Nephron (organoid): ENCODE measurements at regions not wholly inside any gene's neighbourhood (a gene's known extent, or its start where the extent isn't known, plus 50 kb on each side); places are given as distances from the start of the nearest gene placed in this dataset.

Source experiments
- H3K27ac Mint-ChIP-seq, 3 experiments: 2 replicates each; pipeline ENCODE4 v1.8.0; 2020; ENCODE audit warnings: mixed read lengths in 3 of 3, mild to moderate bottlenecking in 2 of 3, moderate library complexity in 1 of 3
- H3K27me3 Mint-ChIP-seq: 2 replicates; pipeline ENCODE4 v1.8.0; 2021; ENCODE audit warnings: low read depth, mild to moderate bottlenecking, moderate library complexity, mixed read lengths
- H3K36me3 Mint-ChIP-seq: 2 replicates; pipeline ENCODE4 v1.8.0; 2020; ENCODE audit warnings: low read depth, mixed read lengths
- H3K4me1 Mint-ChIP-seq: 2 replicates; pipeline ENCODE4 v1.8.0; 2020; ENCODE audit warnings: mixed read lengths
- H3K4me3 Mint-ChIP-seq, 3 experiments: 2 replicates each; pipeline ENCODE4 v1.8.0; 2020; ENCODE audit warnings: mild to moderate bottlenecking in 3 of 3, mixed read lengths in 3 of 3, moderate library complexity in 2 of 3
- H3K9me3 Mint-ChIP-seq: 2 replicates; pipeline ENCODE4 v1.8.0; 2020; ENCODE audit warnings: mixed read lengths
- TF ChIP-seq, protein P1 (sequence below), 3 experiments: fragments of 200-600 bp; sonication (generic); IDR thresholded peaks; one replicate each; pipeline ENCODE4 v1.5.0; 2021; ENCODE audit warnings: antibody characterized with exemption in 3 of 3; ENCODE audit not compliant: unreplicated experiment in 3 of 3

GRCh38 chrX:69097451-69098236 is 67.6 kb downstream of the PJA1 start:
- H3K4me3 Mint-ChIP-seq, result no peak overlapping the region
- no peaks in the 10 kb centered on the region for H3K27me3 Mint-ChIP-seq

DNA sequence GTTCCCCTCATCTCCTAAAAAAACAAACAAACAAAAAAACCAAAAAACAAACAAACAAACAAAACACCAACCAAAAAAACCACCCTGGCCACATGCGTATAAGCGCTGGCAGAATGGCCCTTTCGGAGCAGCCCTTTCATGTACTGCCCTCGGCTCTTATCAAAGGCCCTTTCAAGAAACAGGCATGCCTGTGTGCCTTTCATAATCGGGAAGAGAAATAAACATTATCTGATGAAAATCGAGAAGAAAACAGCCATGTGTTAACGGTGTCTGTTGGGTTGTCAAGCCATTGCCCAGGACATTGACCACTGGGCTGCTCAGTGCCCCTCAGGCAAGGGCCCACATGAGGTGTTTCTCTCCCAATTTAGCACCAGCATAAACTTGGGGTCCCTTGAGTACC is 68.3 kb downstream of the PJA1 start:
- H3K27ac Mint-ChIP-seq, result peak overlapping the region in 1 of 3 experiments; percentile 38

More at GRCh38 chrX:69097451-69098236, 67.6 kb downstream of the PJA1 start:
- TF ChIP-seq, protein P1, sequence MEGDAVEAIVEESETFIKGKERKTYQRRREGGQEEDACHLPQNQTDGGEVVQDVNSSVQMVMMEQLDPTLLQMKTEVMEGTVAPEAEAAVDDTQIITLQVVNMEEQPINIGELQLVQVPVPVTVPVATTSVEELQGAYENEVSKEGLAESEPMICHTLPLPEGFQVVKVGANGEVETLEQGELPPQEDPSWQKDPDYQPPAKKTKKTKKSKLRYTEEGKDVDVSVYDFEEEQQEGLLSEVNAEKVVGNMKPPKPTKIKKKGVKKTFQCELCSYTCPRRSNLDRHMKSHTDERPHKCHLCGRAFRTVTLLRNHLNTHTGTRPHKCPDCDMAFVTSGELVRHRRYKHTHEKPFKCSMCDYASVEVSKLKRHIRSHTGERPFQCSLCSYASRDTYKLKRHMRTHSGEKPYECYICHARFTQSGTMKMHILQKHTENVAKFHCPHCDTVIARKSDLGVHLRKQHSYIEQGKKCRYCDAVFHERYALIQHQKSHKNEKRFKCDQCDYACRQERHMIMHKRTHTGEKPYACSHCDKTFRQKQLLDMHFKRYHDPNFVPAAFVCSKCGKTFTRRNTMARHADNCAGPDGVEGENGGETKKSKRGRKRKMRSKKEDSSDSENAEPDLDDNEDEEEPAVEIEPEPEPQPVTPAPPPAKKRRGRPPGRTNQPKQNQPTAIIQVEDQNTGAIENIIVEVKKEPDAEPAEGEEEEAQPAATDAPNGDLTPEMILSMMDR (IDR thresholded peaks at IDR 0.05; ENCODE audit: unreplicated experiment in 3 of 3), result no peak
- Mint-ChIP-seq H3K4me1 (peaks cover 12% of the 10 kb centered on the region), H3K9me3 (peaks cover 4% of the 10 kb centered on the region), H3K27ac (peak overlapping the region in 2 of 3 experiments; percentile 8 to 35), H3K36me3 (no peaks in the 10 kb centered on the region)

GRCh38 chrX:69094977-69095669 is 70.1 kb downstream of the PJA1 start:
- no peak overlapping the region for H3K4me3 Mint-ChIP-seq
- H3K27ac Mint-ChIP-seq, result no peak overlapping the region
- no peaks in the 10 kb centered on the region for H3K36me3 Mint-ChIP-seq
- H3K4me1 Mint-ChIP-seq, result peaks cover 8% of the 10 kb centered on the region
- no peaks in the 10 kb centered on the region for H3K9me3 Mint-ChIP-seq
- TF ChIP-seq, protein P1 (IDR thresholded peaks at IDR 0.05; ENCODE audit: unreplicated experiment in 3 of 3), result no peak
- H3K27me3 Mint-ChIP-seq, result no peaks in the 10 kb centered on the region

More for the DNA sequence above, 68.3 kb downstream of the PJA1 start:
- TF ChIP-seq, protein P1 (IDR thresholded peaks at IDR 0.05; ENCODE audit: unreplicated experiment in 3 of 3), result no peak
- Mint-ChIP-seq H3K36me3 (no peaks in the 10 kb centered on the region), H3K9me3 (peaks cover 2% of the 10 kb centered on the region), H3K4me1 (peaks cover 5% of the 10 kb centered on the region), H3K4me3 (no peak overlapping the region), H3K27me3 (no peaks in the 10 kb centered on the region)

DNA sequence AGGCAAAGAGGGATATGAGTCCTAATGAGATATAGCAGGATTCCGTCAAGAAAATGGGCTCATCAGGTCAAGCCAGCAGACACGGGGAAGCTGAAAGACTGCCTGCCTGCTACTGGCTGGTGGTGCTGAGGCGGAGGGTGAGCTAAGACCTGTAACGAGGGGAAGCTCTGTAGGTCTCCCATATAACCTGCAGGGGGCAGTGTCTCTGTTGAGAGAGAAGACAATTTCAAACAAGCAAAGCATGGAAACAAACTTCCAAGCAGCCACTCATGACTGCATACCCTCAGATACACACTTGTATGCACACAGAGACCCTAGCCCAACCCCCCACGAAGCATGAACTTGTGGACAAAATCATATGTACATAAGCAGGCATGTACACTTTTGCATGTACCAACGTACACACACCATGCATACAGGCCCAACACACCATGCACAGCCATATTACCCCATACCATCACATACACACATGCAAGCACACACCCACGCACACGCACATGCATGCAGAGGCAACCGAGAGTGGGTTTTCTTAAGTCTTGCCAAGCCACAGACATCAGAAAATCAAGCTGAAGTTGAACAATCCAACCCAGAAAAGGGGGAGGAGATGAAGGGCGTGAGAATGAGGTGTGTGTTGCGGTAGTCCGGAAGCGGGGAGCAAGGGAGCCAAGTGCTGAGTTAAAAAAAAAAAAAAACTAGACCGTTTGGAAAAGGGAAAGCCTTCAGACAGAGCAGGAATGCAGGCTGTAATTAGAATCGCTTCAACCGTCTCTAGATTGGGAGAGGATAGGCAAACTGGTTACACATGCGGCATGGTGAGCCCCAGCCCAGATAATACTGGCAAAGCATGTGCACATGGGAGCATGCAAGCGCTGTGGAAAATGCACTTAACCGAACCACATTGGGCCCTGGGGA is 71.0 kb downstream of the PJA1 start:
- Mint-ChIP-seq H3K9me3 (no peaks in the 10 kb centered on the region), H3K27me3 (no peaks in the 10 kb centered on the region), H3K36me3 (no peaks in the 10 kb centered on the region), H3K4me1 (peaks cover 10% of the 10 kb centered on the region), H3K4me3 (no peak overlapping the region), H3K27ac (no peak overlapping the region)
- TF ChIP-seq, protein P1 (IDR thresholded peaks at IDR 0.05; ENCODE audit: unreplicated experiment in 3 of 3), result peak; percentile 46 to 52 (median 47)

DNA sequence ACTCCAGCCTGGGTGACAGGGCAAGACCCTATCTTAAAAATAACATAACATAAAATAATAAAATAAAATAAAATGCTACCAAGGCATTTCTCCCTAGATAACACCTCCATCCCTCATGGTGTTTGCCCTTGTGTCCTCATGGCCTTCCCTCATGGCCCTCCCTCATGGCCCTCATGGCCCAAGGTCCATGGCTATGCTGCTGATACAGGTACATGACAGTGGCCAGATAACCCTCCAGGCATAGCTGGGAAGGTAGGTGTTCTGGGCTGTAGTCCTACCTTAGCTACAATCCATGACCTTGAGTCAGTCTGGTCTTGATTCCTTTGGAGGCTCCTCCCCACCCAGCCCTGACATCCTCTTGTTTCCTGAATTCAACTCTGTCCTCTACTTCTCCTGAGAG is 75.2 kb downstream of the PJA1 start:
- Mint-ChIP-seq H3K36me3 (no peaks in the 10 kb centered on the region), H3K27ac (peak overlapping the region; percentile 42 to 84 (median 73)), H3K4me1 (peaks cover 43% of the 10 kb centered on the region), H3K9me3 (peaks cover 4% of the 10 kb centered on the region), H3K27me3 (no peaks in the 10 kb centered on the region), H3K4me3 (no peak overlapping the region)
- TF ChIP-seq, protein P1 (IDR thresholded peaks at IDR 0.05; ENCODE audit: unreplicated experiment in 3 of 3), result no peak
